Natural killer cell treated with Interleukin-12 subunit alpha and Interleukin-12 subunit beta and Interleukin-15 and Interleukin-18, amount 100 ng/mL, for 72 hours (primary cell): ENCODE measurements at regions not wholly inside any gene's neighbourhood (a gene's known extent, or its start where the extent isn't known, plus 50 kb on each side); places are given as distances from the start of the nearest gene placed in this dataset.
"Not testable (repeated sequence)": the region's sequence is repeated elsewhere in the genome, so short reads cannot be mapped to it uniquely, and the experiment has no call there.

ENCODE experiments used
- ATAC-seq, 2 donors: fragments of 150-1000 bp; cut with Tn5 transposase in 1 of 2; sonication (Bioruptor Pico), chemical (Tn5 transposase) in 1 of 2; 2 replicates each; pipeline ENCODE4 v1.10.0; 2021
- DNase-seq: peaks from one replicate; pipeline ENCODE4 v3.0.0; 2022; ENCODE audit warnings: low spot score
- H3K27ac Mint-ChIP-seq, 2 donors: 1 replicate in 1 of 2; 2 replicates in 1 of 2; pipeline ENCODE4 v1.8.0; 2022; ENCODE audit warnings: mixed read lengths in 2 of 2, mild to moderate bottlenecking in 1 of 2, moderate library complexity in 1 of 2
- H3K27me3 Mint-ChIP-seq, 2 donors: 1 replicate in 1 of 2; 2 replicates in 1 of 2; pipeline ENCODE4 v1.8.0; 2022; ENCODE audit warnings: mixed read lengths in 2 of 2
- H3K36me3 Mint-ChIP-seq: one replicate; pipeline ENCODE4 v1.8.0; 2022; ENCODE audit warnings: mixed read lengths
- H3K4me1 Mint-ChIP-seq, 2 donors: 1 replicate in 1 of 2; 2 replicates in 1 of 2; pipeline ENCODE4 v1.8.0; 2022; ENCODE audit warnings: low read depth in 2 of 2, mixed read lengths in 2 of 2, mild to moderate bottlenecking in 1 of 2
- H3K4me3 Mint-ChIP-seq: one replicate; pipeline ENCODE4 v1.8.0; 2022; ENCODE audit warnings: mixed read lengths
- H3K9me3 Mint-ChIP-seq: 2 replicates; pipeline ENCODE4 v1.8.0; 2022; ENCODE audit warnings: mixed read lengths

GRCh38 chr18:1680108-1680507 lies 775.4 kb downstream of the ADCYAP1 start:
- H3K27ac Mint-ChIP-seq = no peak overlapping the region

GRCh38 chr18:1691863-1692262 lies 787.2 kb downstream of the ADCYAP1 start:
- no peaks in the 10 kb centered on the region for H3K36me3 Mint-ChIP-seq
- H3K4me3 Mint-ChIP-seq = no peak overlapping the region
- DNase-seq (no peak), ATAC-seq (no peak)
- H3K9me3 Mint-ChIP-seq = peaks cover 6% of the 10 kb centered on the region
- no peaks in the 10 kb centered on the region for H3K4me1 Mint-ChIP-seq
- no peaks in the 10 kb centered on the region for H3K27me3 Mint-ChIP-seq
- no peak overlapping the region for H3K27ac Mint-ChIP-seq

More at GRCh38 chr18:1680108-1680507, 775.4 kb downstream of the ADCYAP1 start:
- Mint-ChIP-seq H3K27me3 (no peaks in the 10 kb centered on the region), H3K9me3 (peaks cover 13% of the 10 kb centered on the region), H3K4me1 (no peaks in the 10 kb centered on the region), H3K4me3 (no peak overlapping the region), H3K36me3 (no peaks in the 10 kb centered on the region)
- ATAC-seq (no peak), DNase-seq (no peak)

- Mint-ChIP-seq H3K4me3 (no peak overlapping the region), H3K27ac (no peak overlapping the region), H3K36me3 (no peaks in the 10 kb centered on the region)
Measured at GRCh38 chr18:1708006-1708405, 803.3 kb downstream of the ADCYAP1 start.

GRCh38 chr18:1710114-1710513 lies 805.4 kb downstream of the ADCYAP1 start:
- ATAC-seq = no peak
- Mint-ChIP-seq H3K36me3 (no peaks in the 10 kb centered on the region), H3K4me1 (no peaks in the 10 kb centered on the region), H3K27ac (no peak overlapping the region), H3K4me3 (no peak overlapping the region), H3K9me3 (peaks cover 7% of the 10 kb centered on the region), H3K27me3 (no peaks in the 10 kb centered on the region)
- DNase-seq = no peak

More at GRCh38 chr18:1708006-1708405, 803.3 kb downstream of the ADCYAP1 start:
- no peak for ATAC-seq
- no peak for DNase-seq
- Mint-ChIP-seq H3K27me3 (no peaks in the 10 kb centered on the region), H3K4me1 (no peaks in the 10 kb centered on the region), H3K9me3 (peaks cover 7% of the 10 kb centered on the region)

- H3K9me3 Mint-ChIP-seq = peaks cover 11% of the 10 kb centered on the region
Measured at GRCh38 chr18:1732143-1732542, 827.5 kb downstream of the ADCYAP1 start.

GRCh38 chr18:1746131-1746530 lies 825.2 kb downstream of the METTL4 start:
- no peaks in the 10 kb centered on the region for H3K27me3 Mint-ChIP-seq

More at GRCh38 chr18:1732143-1732542, 827.5 kb downstream of the ADCYAP1 start:
- H3K27ac Mint-ChIP-seq = no peak overlapping the region
- H3K36me3 Mint-ChIP-seq = peaks cover 5% of the 10 kb centered on the region
- no peaks in the 10 kb centered on the region for H3K27me3 Mint-ChIP-seq
- DNase-seq = no peak
- H3K4me1 Mint-ChIP-seq = no peaks in the 10 kb centered on the region
- H3K4me3 Mint-ChIP-seq = no peak overlapping the region
- ATAC-seq = no peak

GRCh38 chr18:1751249-1751648 lies 820.1 kb downstream of the METTL4 start:
- ATAC-seq (no peak), DNase-seq (no peak)
- Mint-ChIP-seq H3K27me3 (no peaks in the 10 kb centered on the region), H3K9me3 (peaks cover 11% of the 10 kb centered on the region), H3K4me1 (no peaks in the 10 kb centered on the region), H3K36me3 (peaks cover 4% of the 10 kb centered on the region), H3K4me3 (no peak overlapping the region), H3K27ac (no peak overlapping the region)

More at GRCh38 chr18:1746131-1746530, 825.2 kb downstream of the METTL4 start:
- no peak overlapping the region for H3K4me3 Mint-ChIP-seq
- H3K36me3 Mint-ChIP-seq = peaks cover 4% of the 10 kb centered on the region
- H3K4me1 Mint-ChIP-seq = no peaks in the 10 kb centered on the region
- H3K9me3 Mint-ChIP-seq = peaks cover 3% of the 10 kb centered on the region
- H3K27ac Mint-ChIP-seq = no peak overlapping the region
- DNase-seq (no peak), ATAC-seq (no peak)

GRCh38 chr18:1760901-1761300 lies 810.4 kb downstream of the METTL4 start:
- Mint-ChIP-seq H3K4me3 (no peak overlapping the region), H3K27me3 (no peaks in the 10 kb centered on the region), H3K4me1 (no peaks in the 10 kb centered on the region), H3K36me3 (no peaks in the 10 kb centered on the region), H3K27ac (no peak overlapping the region), H3K9me3 (peaks cover 22% of the 10 kb centered on the region)
- no peak for DNase-seq
- ATAC-seq = no peak

- Mint-ChIP-seq H3K36me3 (no peaks in the 10 kb centered on the region), H3K4me1 (no peaks in the 10 kb centered on the region), H3K27me3 (no peaks in the 10 kb centered on the region), H3K4me3 (no peak overlapping the region), H3K9me3 (peaks cover 8% of the 10 kb centered on the region), H3K27ac (no peak overlapping the region)
- ATAC-seq (no peak), DNase-seq (no peak)
Measured at GRCh38 chr18:1774261-1774660, 797.0 kb downstream of the METTL4 start.

- Mint-ChIP-seq H3K27me3 (no peaks in the 10 kb centered on the region), H3K4me3 (no peak overlapping the region), H3K36me3 (no peaks in the 10 kb centered on the region), H3K9me3 (peaks cover 8% of the 10 kb centered on the region), H3K27ac (no peak overlapping the region), H3K4me1 (no peaks in the 10 kb centered on the region)
- no peak for ATAC-seq
- DNase-seq = no peak
Measured at GRCh38 chr18:1777843-1778242, 793.5 kb downstream of the METTL4 start.

GRCh38 chr18:1778496-1779178 lies 792.7 kb downstream of the METTL4 start:
- no peaks in the 10 kb centered on the region for H3K4me1 Mint-ChIP-seq
- peaks cover 8% of the 10 kb centered on the region for H3K9me3 Mint-ChIP-seq
- no peaks in the 10 kb centered on the region for H3K27me3 Mint-ChIP-seq
- H3K4me3 Mint-ChIP-seq = no peak overlapping the region
- no peak for ATAC-seq
- H3K27ac Mint-ChIP-seq = no peak overlapping the region
- H3K36me3 Mint-ChIP-seq = no peaks in the 10 kb centered on the region
- no peak for DNase-seq

- Mint-ChIP-seq H3K36me3 (no peaks in the 10 kb centered on the region), H3K4me3 (no peak overlapping the region), H3K9me3 (peaks cover 8% of the 10 kb centered on the region), H3K27me3 (no peaks in the 10 kb centered on the region), H3K4me1 (no peaks in the 10 kb centered on the region), H3K27ac (no peak overlapping the region)
- DNase-seq = no peak
- no peak for ATAC-seq
Measured at GRCh38 chr18:1779587-1779986, 791.7 kb downstream of the METTL4 start.

GRCh38 chr18:1784113-1784512 lies 787.2 kb downstream of the METTL4 start:
- no peak for DNase-seq
- H3K27me3 Mint-ChIP-seq = no peaks in the 10 kb centered on the region
- H3K9me3 Mint-ChIP-seq = peaks cover 23% of the 10 kb centered on the region
- peaks cover 10% of the 10 kb centered on the region for H3K36me3 Mint-ChIP-seq
- no peak overlapping the region for H3K27ac Mint-ChIP-seq
- no peaks in the 10 kb centered on the region for H3K4me1 Mint-ChIP-seq
- no peak for ATAC-seq
- no peak overlapping the region for H3K4me3 Mint-ChIP-seq

GRCh38 chr18:1785980-1786379 lies 785.3 kb downstream of the METTL4 start:
- DNase-seq, ATAC-seq, H3K27me3 Mint-ChIP-seq, H3K27ac Mint-ChIP-seq, H3K4me3 Mint-ChIP-seq, H3K4me1 Mint-ChIP-seq: not testable (repeated sequence)
- Mint-ChIP-seq H3K36me3 (peaks cover 10% of the 10 kb centered on the region), H3K9me3 (peaks cover 23% of the 10 kb centered on the region)

- ATAC-seq (no peak), DNase-seq (no peak)
- Mint-ChIP-seq H3K4me3 (no peak overlapping the region), H3K4me1 (no peaks in the 10 kb centered on the region), H3K27me3 (no peaks in the 10 kb centered on the region), H3K9me3 (peaks cover 10% of the 10 kb centered on the region), H3K27ac (no peak overlapping the region), H3K36me3 (no peaks in the 10 kb centered on the region)
Measured at GRCh38 chr18:1796636-1797035, 774.7 kb downstream of the METTL4 start.
